ENCODE measurements at regions not wholly inside any gene's neighbourhood (a gene's known extent, or its start where the extent isn't known, plus 50 kb on each side); places are given as distances from the start of the nearest gene placed in this dataset.

DNA sequence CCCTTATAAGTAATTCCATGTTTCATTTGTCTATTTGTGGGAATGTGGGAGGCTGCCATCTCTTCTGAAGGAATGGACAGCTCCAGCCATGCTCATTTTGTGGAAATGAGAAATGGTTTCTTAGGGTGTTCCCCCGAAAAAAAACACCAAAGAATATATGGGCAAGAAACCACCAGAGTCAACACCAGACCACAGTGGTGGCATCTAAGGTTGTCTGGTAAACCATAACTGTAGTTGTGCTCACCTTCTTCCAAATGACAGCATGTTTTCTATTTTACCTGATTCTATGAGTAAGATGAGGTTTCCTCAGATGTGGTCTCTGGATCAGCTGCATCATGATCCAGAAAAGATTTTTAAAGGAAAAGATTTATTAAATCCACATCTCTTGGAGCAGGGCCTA, 217.0 kb upstream of the C2CD4B start:
- Histone ChIP-seq H3K4me1 (replicated peaks; ENCODE audit: insufficient read depth) (no peaks in the 10 kb centered on the region), H3K4me2 (no peak overlapping the region), H3K9me2 (ENCODE audit: insufficient read depth) (no peaks in the 10 kb centered on the region), H2AFZ (no peak overlapping the region), H3K9me3 (ENCODE audit: insufficient read depth, low read depth) (no peaks in the 10 kb centered on the region), H3K4me3 (no peak overlapping the region), H3K36me3 (ENCODE audit: low read depth) (no peaks in the 10 kb centered on the region), H3K79me2 (ENCODE audit: low read depth) (no peaks in the 10 kb centered on the region), H3K27me3 (ENCODE audit: insufficient read depth, low read depth) (no peaks in the 10 kb centered on the region), H3F3A (ENCODE audit: insufficient read depth, low read depth) (no peaks in the 10 kb centered on the region), H3K27ac (no peak overlapping the region), H4K20me1 (ENCODE audit: insufficient read depth) (no peaks in the 10 kb centered on the region)
- intact Hi-C loops (cut with micrococcal nuclease; ENCODE audit: unreplicated experiment), result no loop called here
- POLR2A ChIA-PET (ENCODE audit: unreplicated experiment), result no interaction called here
- BruUV-seq (replicated peaks), result no TSS peak
- no peak for DNase-seq
- TF ChIP-seq EZH2 (IDR thresholded peaks at IDR 0.05; ENCODE audit: low read depth), result no peak
- TF ChIP-seq CTCF (conservative IDR thresholded peaks at IDR 0.05), result no peak
- CTCF ChIA-PET, result no interaction called here

- no peaks in the 10 kb centered on the region for H3K9me2 ChIP-seq (ENCODE audit: insufficient read depth)
- no peaks in the 10 kb centered on the region for H3K36me3 ChIP-seq (ENCODE audit: low read depth)
- H3K79me2 ChIP-seq (ENCODE audit: low read depth), result peaks cover 8% of the 10 kb centered on the region; the same call in 1 of the 2 replicates
- no peaks in the 10 kb centered on the region for H4K20me1 ChIP-seq (ENCODE audit: insufficient read depth)
- 0 out of 2 replicates have a peak within 1 kb of the TSS, but pooled peaks have one; percentile 24 for H3K27ac ChIP-seq
- peak within 1 kb of the TSS; percentile 94 for H3K4me2 ChIP-seq
- H3K9me3 ChIP-seq (ENCODE audit: insufficient read depth, low read depth), result no peaks in the 10 kb centered on the region
- ChIA-PET POLR2A (ENCODE audit: unreplicated experiment) (no interaction called here), CTCF (no interaction called here)
- BruUV-seq (replicated peaks), result no TSS peak
- TF ChIP-seq EZH2 (IDR thresholded peaks at IDR 0.05; ENCODE audit: low read depth) (no peak), CTCF (conservative IDR thresholded peaks at IDR 0.05) (no peak)
- intact Hi-C loops (cut with micrococcal nuclease; ENCODE audit: unreplicated experiment), result loop anchor here (5.0 kb wide), 4 partner anchors 82 to 367 kb away; no protein-coding TSS in a partner anchor
- peak within 1 kb of the TSS; percentile 98 for H2AFZ ChIP-seq
- no peaks in the 10 kb centered on the region for H3K27me3 ChIP-seq (ENCODE audit: insufficient read depth, low read depth)
- DNase-seq, result peak; percentile 48 to 63
- H3F3A ChIP-seq (ENCODE audit: insufficient read depth, low read depth), result no peaks in the 10 kb centered on the region
- peak within 1 kb of the TSS; percentile 93 for H3K4me3 ChIP-seq
- H3K4me1 ChIP-seq (replicated peaks; ENCODE audit: insufficient read depth), result no peaks in the 10 kb centered on the region
Observed at GRCh38 chr15:62389885-62390790, 225.1 kb upstream of the C2CD4B start, which contains the start of gene TLN2. TLN2 (plus strand) TSS chr15:62390550.

DNA sequence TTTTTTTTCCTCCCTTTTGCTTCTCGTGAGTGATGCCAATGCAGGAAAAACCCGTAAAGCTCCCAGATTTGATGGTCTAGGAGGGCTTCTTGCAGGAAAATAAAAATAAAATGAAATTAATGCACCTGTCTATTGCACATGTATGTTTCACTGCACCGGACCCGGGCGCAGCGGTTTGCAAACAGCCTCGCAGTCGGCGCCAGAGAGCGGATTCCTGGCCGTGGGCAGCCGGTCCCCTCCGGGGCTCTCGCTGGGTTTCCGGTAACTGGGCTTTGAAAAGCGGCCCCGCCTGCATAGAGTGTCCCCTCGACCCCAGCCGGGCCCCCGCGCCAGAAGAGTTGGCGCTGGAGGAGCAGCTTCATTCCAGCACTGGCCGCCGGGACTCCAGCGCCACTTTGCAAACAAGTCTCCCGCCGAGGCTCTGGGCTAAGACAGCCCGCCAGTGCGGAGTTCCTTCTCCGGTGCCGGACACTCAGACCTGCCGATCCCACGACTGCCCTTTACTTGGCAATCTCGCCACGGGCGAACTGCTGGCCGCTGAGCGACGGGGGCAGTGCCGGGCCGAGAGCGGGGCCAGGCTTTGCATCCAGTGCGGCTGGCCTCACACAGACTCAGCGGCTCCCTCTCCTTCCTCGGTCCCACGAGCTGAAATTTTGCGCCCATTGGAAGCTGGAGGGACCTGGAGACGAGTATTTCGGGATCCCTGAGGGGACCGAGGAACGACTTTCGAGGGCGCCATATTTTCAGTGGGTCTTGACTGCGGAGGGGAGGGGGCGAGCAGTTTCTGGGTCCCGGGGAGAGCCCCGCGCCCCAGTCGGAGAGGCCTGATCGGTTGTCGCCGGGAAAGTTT, 225.9 kb upstream of the C2CD4B start:
- Histone ChIP-seq H3K4me1 (replicated peaks; ENCODE audit: insufficient read depth) (no peaks in the 10 kb centered on the region), H2AFZ (peak overlapping the region; percentile 98), H3K9me2 (ENCODE audit: insufficient read depth) (no peaks in the 10 kb centered on the region), H3K79me2 (ENCODE audit: low read depth) (peaks cover 8% of the 10 kb centered on the region; the same call in 1 of the 2 replicates), H3K27me3 (ENCODE audit: insufficient read depth, low read depth) (no peaks in the 10 kb centered on the region), H3F3A (ENCODE audit: insufficient read depth, low read depth) (no peaks in the 10 kb centered on the region), H3K36me3 (ENCODE audit: low read depth) (no peaks in the 10 kb centered on the region), H3K27ac (no peak overlapping the region), H3K4me2 (peak overlapping the region; percentile 94), H3K9me3 (ENCODE audit: insufficient read depth, low read depth) (no peaks in the 10 kb centered on the region), H4K20me1 (ENCODE audit: insufficient read depth) (no peaks in the 10 kb centered on the region), H3K4me3 (peak overlapping the region; percentile 93)
- CTCF ChIA-PET, result no interaction called here
- POLR2A ChIA-PET (ENCODE audit: unreplicated experiment), result no interaction called here
- intact Hi-C loops (cut with micrococcal nuclease; ENCODE audit: unreplicated experiment), result loop anchor here (5.0 kb wide), 4 partner anchors 81 to 366 kb away; no protein-coding TSS in a partner anchor
- peak in 1 of 2 experiments; percentile 34 for DNase-seq
- no peak for TF ChIP-seq CTCF (conservative IDR thresholded peaks at IDR 0.05)
- no peak for TF ChIP-seq EZH2 (IDR thresholded peaks at IDR 0.05; ENCODE audit: low read depth)
- no TSS peak for BruUV-seq (replicated peaks)
